HCT116 (cell line): ENCODE measurements at regions not wholly inside any gene's neighbourhood (a gene's known extent, or its start where the extent isn't known, plus 50 kb on each side); places are given as distances from the start of the nearest gene placed in this dataset.

ENCODE experiments used
- ATAC-seq: fragments of 200-7000 bp; cut with Tn5 transposase; 2 replicates; pipeline ENCODE4 v1.9.1; 2020; ENCODE audit warnings: mild to moderate bottlenecking, moderate library complexity
- BruUV-seq: library from RNA; stranded (reverse); fragments of 400-500 nt; replicated peaks from 2 replicates; lab custom pipeline; 2021; lab: Mats Ljungman, UMichigan
- CTCF ChIA-PET: fragments of 300-600 bp; sonication (Branson Sonifier 250); formaldehyde crosslinking; loops from one replicate; lab custom pipeline; 2021; ENCODE audit warnings: antibody characterized with exemption; lab: Charles Lee
- POLR2A ChIA-PET: fragments of 300-600, 350-600 bp; sonication (Branson Sonifier 250); formaldehyde crosslinking; loops from one replicate; lab custom pipeline; 2021; ENCODE audit warnings: antibody characterized with exemption; lab: Charles Lee
- RAD21 ChIA-PET, 2 experiments: fragments of 300-600 bp; sonication (Branson Sonifier 250); formaldehyde crosslinking; loops; one replicate each; lab custom pipeline; 2023; ENCODE audit warnings: low total read pairs in 2 of 2; ENCODE audit not compliant: uncharacterized antibody in 2 of 2, unreplicated experiment in 2 of 2, low non-redundant PET in 1 of 2; lab: Charles Lee
- DNase-seq: peaks from one replicate; pipeline ENCODE4 v3.0.0-alpha.2; 2010; ENCODE audit warnings: low read depth, low spot score
- H2AFZ ChIP-seq: fragments of 200-600 bp; shearing (Covaris generic), sonication (generic); 2 replicates; pipeline ENCODE4 v1.6.1; 2017; ENCODE audit warnings: low read depth, mixed run types, mixed read lengths, antibody characterized with exemption, low read length; ENCODE audit not compliant: poor library complexity, severe bottlenecking
- H3K27ac ChIP-seq: 2 replicates; pipeline ENCODE4 v1.5.1; 2012; ENCODE audit warnings: low read depth, low read length
- H3K27me3 ChIP-seq: fragments of 200-600 bp; sonication (generic); 2 replicates; pipeline ENCODE4 v1.6.1; 2016; ENCODE audit warnings: mixed run types, low read length, mixed read lengths; ENCODE audit not compliant: insufficient read depth
- H3K36me3 ChIP-seq, 2 experiments: fragments of 200-500 bp in 1 of 2; fragments of 200-600 bp in 1 of 2; sonication (Bioruptor generic) in 1 of 2; sonication (generic) in 1 of 2; 2 replicates each; pipeline versions ENCODE4 v1.5.1 to v1.6.1; 2014 to 2016; ENCODE audit warnings: low read length in 2 of 2, inconsistent platforms in 1 of 2, mixed read lengths in 1 of 2, mixed run types in 1 of 2; ENCODE audit not compliant: insufficient read depth in 2 of 2, control insufficient read depth in 1 of 2
- H3K4me1 ChIP-seq, 2 experiments: fragments of 200-600 bp in 1 of 2; sonication (generic) in 1 of 2; 2 replicates each; pipeline versions ENCODE4 v1.5.1 to v1.6.1; 2012 to 2017; ENCODE audit warnings: low read length in 2 of 2, inconsistent platforms in 1 of 2, mild to moderate bottlenecking in 1 of 2, mixed read lengths in 1 of 2, mixed run types in 1 of 2, moderate library complexity in 1 of 2; ENCODE audit not compliant: insufficient read depth in 2 of 2, control insufficient read depth in 1 of 2
- H3K4me2 ChIP-seq: fragments of 200-600 bp; sonication (generic); 2 replicates; pipeline ENCODE4 v1.6.1; 2017; ENCODE audit warnings: mixed run types, low read length, mixed read lengths
- H3K4me3 ChIP-seq, 2 experiments: fragments of 200-600 bp in 1 of 2; sonication (generic) in 1 of 2; replicated peaks in 1 of 2; 2 replicates each; pipeline ENCODE4 v1.5.1; 2011 to 2016; ENCODE audit warnings: low read length in 2 of 2, control low read depth in 1 of 2, low read depth in 1 of 2, mild to moderate bottlenecking in 1 of 2, mixed read lengths in 1 of 2, mixed run types in 1 of 2
- H3K79me2 ChIP-seq: fragments of 200-600 bp; sonication (generic); 2 replicates; pipeline ENCODE4 v1.6.1; 2017; ENCODE audit warnings: mild to moderate bottlenecking, mixed run types, low read length, moderate library complexity, mixed read lengths; ENCODE audit not compliant: insufficient read depth
- H3K9ac ChIP-seq: fragments of 200-600 bp; sonication (generic); 2 replicates; pipeline ENCODE4 v1.6.1; 2016; ENCODE audit warnings: low read length, mixed read lengths
- H3K9me2 ChIP-seq: fragments of 200-600 bp; sonication (generic), shearing (Covaris generic); 2 replicates; pipeline ENCODE4 v1.6.1; 2017; ENCODE audit warnings: mixed run types, mild to moderate bottlenecking, moderate library complexity; ENCODE audit not compliant: insufficient read depth
- H3K9me3 ChIP-seq, 2 experiments: fragments of 200-500 bp in 1 of 2; fragments of 200-600 bp in 1 of 2; sonication (Bioruptor generic) in 1 of 2; sonication (generic) in 1 of 2; 2 replicates each; pipeline ENCODE4 v1.6.1; 2014 to 2017; ENCODE audit warnings: low read length in 2 of 2, mixed read lengths in 2 of 2, inconsistent platforms in 1 of 2, low read depth in 1 of 2, mild to moderate bottlenecking in 1 of 2, mixed run types in 1 of 2, moderate library complexity in 1 of 2; ENCODE audit not compliant: control insufficient read depth in 1 of 2, insufficient read depth in 1 of 2
- H4K20me1 ChIP-seq: fragments of 200-600 bp; sonication (generic), shearing (Covaris generic); 2 replicates; pipeline ENCODE4 v1.6.1; 2017; ENCODE audit warnings: mixed run types, mild to moderate bottlenecking, moderate library complexity; ENCODE audit not compliant: insufficient read depth
- CEBPB ChIP-seq: IDR thresholded peaks from 2 replicates; pipeline ENCODE4 v1.6.1; 2012; ENCODE audit warnings: low read depth
- CTCF ChIP-seq, 3 experiments: fragments of 200-600 bp in 1 of 3; sonication (generic) in 1 of 3; IDR thresholded peaks in 2 of 3; conservative IDR thresholded peaks in 1 of 3; 2 replicates each; pipeline ENCODE4 v1.5.1; 2012 to 2017; ENCODE audit warnings: low read depth in 2 of 3, low read length in 2 of 3, antibody characterized with exemption in 1 of 3, borderline replicate concordance in 1 of 3, control low read depth in 1 of 3, mild to moderate bottlenecking in 1 of 3, mixed read lengths in 1 of 3, mixed run types in 1 of 3, moderate library complexity in 1 of 3; ENCODE audit not compliant: insufficient read depth in 1 of 3
- EZH2phosphoT487 ChIP-seq: fragments of 200-600 bp; IDR thresholded peaks from 2 replicates; pipeline ENCODE4 v1.6.1; 2018; ENCODE audit warnings: antibody characterized with exemption, borderline replicate concordance
- FOSL1 ChIP-seq: IDR thresholded peaks from 2 replicates; pipeline ENCODE4 v1.6.1; 2012; ENCODE audit warnings: low read depth
- POLR2A ChIP-seq: IDR thresholded peaks from 2 replicates; pipeline ENCODE4 v1.7.0; 2011; ENCODE audit warnings: borderline replicate concordance; ENCODE audit not compliant: insufficient read depth, insufficient read length; ENCODE audit errors: extremely low read depth
- RAD21 ChIP-seq: IDR thresholded peaks from 2 replicates; pipeline ENCODE4 v1.6.1; 2012; ENCODE audit warnings: low read depth, mild to moderate bottlenecking
- SIN3A ChIP-seq: IDR thresholded peaks from 2 replicates; pipeline ENCODE4 v1.6.1; 2012; ENCODE audit warnings: low read depth
- SP1 ChIP-seq: IDR thresholded peaks from 2 replicates; pipeline ENCODE4 v1.6.1; 2012; ENCODE audit warnings: low read depth
- TCF7L2 ChIP-seq: IDR thresholded peaks from 2 replicates; pipeline ENCODE4 v1.7.0; 2011; ENCODE audit warnings: borderline replicate concordance, inconsistent platforms; ENCODE audit not compliant: insufficient read depth, insufficient read length; ENCODE audit errors: extremely low read depth
- YY1 ChIP-seq: IDR thresholded peaks from 2 replicates; pipeline ENCODE4 v1.6.1; 2011; ENCODE audit warnings: low read length, low read depth, moderate library complexity, mild to moderate bottlenecking; ENCODE audit not compliant: insufficient replicate concordance; ENCODE audit errors: extremely low read depth
- intact Hi-C: fragments of 100-400 bp; cut with micrococcal nuclease; formaldehyde crosslinking; loops from 2 replicates; pipeline ENCODE4 v1.10.0; 2022

GRCh38 chr11:64456509-64457320 is 97.8 kb downstream of the RPS6KA4 start:
- POLR2A ChIA-PET = no interaction called here
- intact Hi-C loops = no loop called here

More at GRCh38 chr11:64456509-64457320, 97.8 kb downstream of the RPS6KA4 start:
- H2AFZ ChIP-seq = no peak overlapping the region
- H3K9me3 ChIP-seq = no peaks in the 10 kb centered on the region
- no peak overlapping the region for H3K27ac ChIP-seq
- H3K4me2 ChIP-seq = no peak overlapping the region
- no peaks in the 10 kb centered on the region for H3K36me3 ChIP-seq
- DNase-seq = no peak
- no peak overlapping the region for H3K9ac ChIP-seq
- no peaks in the 10 kb centered on the region for H3K27me3 ChIP-seq
- H3K4me3 ChIP-seq = no peak overlapping the region
- H3K4me1 ChIP-seq = no peaks in the 10 kb centered on the region
- H3K79me2 ChIP-seq = no peaks in the 10 kb centered on the region
- ATAC-seq = no peak
- ChIA-PET RAD21 (no interaction called here), CTCF (no interaction called here)
- TF ChIP-seq FOSL1 (no peak), SIN3A (no peak), SP1 (no peak), EZH2phosphoT487 (no peak), POLR2A (no peak), CEBPB (no peak), RAD21 (no peak), YY1 (no peak), TCF7L2 (no peak), CTCF (IDR thresholded peaks at IDR 0.05 in 2 of 3, conservative IDR thresholded peaks at IDR 0.05 in 1 of 3; ENCODE audit: borderline replicate concordance in 1 of 3, insufficient read depth in 1 of 3, low read depth in 2 of 3, low read length in 2 of 3) (no peak)
- no TSS peak for BruUV-seq
- no peaks in the 10 kb centered on the region for H3K9me2 ChIP-seq
- H4K20me1 ChIP-seq = no peaks in the 10 kb centered on the region
